ENCODE measurements at regions not wholly inside any gene's neighbourhood (a gene's known extent, or its start where the extent isn't known, plus 50 kb on each side); places are given as distances from the start of the nearest gene placed in this dataset.

DNA sequence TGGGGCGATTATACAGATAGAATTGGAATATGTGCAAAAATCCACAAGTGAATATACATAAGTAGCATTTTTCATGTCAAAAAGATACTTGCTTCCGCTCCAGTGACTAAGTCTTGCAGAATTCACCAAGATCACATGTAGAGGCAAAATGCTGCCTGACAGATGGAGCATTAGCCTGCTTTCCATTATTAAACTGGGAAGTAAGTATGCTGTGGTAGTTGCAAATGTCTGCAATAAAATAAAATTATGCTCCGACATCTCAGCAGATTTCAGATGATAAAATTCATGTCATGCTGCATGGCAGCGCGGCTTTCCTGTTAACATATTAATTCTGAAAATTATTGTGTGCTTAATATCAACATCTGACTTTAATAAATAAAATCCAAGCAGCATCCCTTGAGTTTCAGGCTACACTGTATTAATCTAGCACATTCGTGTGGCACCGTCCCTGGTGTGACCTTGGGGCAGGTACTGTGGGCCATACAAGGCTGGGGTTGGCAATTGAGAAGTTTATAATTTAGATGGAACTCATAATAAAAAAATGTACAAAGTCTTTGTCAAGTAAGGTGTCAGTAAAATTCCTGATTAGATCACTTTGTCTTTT is 366.4 kb upstream of the ZP4 start:
- Histone ChIP-seq H4K20me1 (ENCODE audit: insufficient read depth) (no peaks in the 10 kb centered on the region), H3K9ac (ENCODE audit: low read length) (no peak overlapping the region), H3K36me3 (ENCODE audit: insufficient read depth, low read length) (no peaks in the 10 kb centered on the region), H3F3A (ENCODE audit: insufficient read depth, low read length, poor library complexity, severe bottlenecking) (peaks cover 3% of the 10 kb centered on the region), H3K4me2 (ENCODE audit: low read length) (no peak overlapping the region), H2AFZ (ENCODE audit: low read depth, low read length) (no peak overlapping the region), H3K27me3 (ENCODE audit: insufficient read depth, low read depth, low read length) (no peaks in the 10 kb centered on the region), H3K9me3 (ENCODE audit: low read length) (no peaks in the 10 kb centered on the region), H3K4me3 (ENCODE audit: low read length) (no peak overlapping the region), H3K9me2 (ENCODE audit: insufficient read depth, low read length) (no peaks in the 10 kb centered on the region), H3K79me2 (replicated peaks; ENCODE audit: insufficient read depth, low read length) (no peaks in the 10 kb centered on the region), H3K27ac (ENCODE audit: low read length) (peak overlapping the region; percentile 59)
- no peak for TF ChIP-seq TAF1 (IDR thresholded peaks at IDR 0.05; ENCODE audit: low read depth)
- no peak for TF ChIP-seq RAD21 (conservative IDR thresholded peaks at IDR 0.05)
- TF ChIP-seq SMC3 (conservative IDR thresholded peaks at IDR 0.05; ENCODE audit: poor library complexity) = no peak
- no peak for TF ChIP-seq MXI1 (conservative IDR thresholded peaks at IDR 0.05; ENCODE audit: poor library complexity, severe bottlenecking)
- TF ChIP-seq, protein P1, sequence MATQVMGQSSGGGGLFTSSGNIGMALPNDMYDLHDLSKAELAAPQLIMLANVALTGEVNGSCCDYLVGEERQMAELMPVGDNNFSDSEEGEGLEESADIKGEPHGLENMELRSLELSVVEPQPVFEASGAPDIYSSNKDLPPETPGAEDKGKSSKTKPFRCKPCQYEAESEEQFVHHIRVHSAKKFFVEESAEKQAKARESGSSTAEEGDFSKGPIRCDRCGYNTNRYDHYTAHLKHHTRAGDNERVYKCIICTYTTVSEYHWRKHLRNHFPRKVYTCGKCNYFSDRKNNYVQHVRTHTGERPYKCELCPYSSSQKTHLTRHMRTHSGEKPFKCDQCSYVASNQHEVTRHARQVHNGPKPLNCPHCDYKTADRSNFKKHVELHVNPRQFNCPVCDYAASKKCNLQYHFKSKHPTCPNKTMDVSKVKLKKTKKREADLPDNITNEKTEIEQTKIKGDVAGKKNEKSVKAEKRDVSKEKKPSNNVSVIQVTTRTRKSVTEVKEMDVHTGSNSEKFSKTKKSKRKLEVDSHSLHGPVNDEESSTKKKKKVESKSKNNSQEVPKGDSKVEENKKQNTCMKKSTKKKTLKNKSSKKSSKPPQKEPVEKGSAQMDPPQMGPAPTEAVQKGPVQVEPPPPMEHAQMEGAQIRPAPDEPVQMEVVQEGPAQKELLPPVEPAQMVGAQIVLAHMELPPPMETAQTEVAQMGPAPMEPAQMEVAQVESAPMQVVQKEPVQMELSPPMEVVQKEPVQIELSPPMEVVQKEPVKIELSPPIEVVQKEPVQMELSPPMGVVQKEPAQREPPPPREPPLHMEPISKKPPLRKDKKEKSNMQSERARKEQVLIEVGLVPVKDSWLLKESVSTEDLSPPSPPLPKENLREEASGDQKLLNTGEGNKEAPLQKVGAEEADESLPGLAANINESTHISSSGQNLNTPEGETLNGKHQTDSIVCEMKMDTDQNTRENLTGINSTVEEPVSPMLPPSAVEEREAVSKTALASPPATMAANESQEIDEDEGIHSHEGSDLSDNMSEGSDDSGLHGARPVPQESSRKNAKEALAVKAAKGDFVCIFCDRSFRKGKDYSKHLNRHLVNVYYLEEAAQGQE (IDR thresholded peaks at IDR 0.05; ENCODE audit: borderline replicate concordance) = peak; percentile 35
- TF ChIP-seq POLR2AphosphoS5 (IDR thresholded peaks at IDR 0.05) = peak; percentile 58
- TF ChIP-seq EZH2 (IDR thresholded peaks at IDR 0.05; ENCODE audit: borderline replicate concordance, insufficient read depth, low read length, poor library complexity, severe bottlenecking) = no peak
- TF ChIP-seq, protein P2, sequence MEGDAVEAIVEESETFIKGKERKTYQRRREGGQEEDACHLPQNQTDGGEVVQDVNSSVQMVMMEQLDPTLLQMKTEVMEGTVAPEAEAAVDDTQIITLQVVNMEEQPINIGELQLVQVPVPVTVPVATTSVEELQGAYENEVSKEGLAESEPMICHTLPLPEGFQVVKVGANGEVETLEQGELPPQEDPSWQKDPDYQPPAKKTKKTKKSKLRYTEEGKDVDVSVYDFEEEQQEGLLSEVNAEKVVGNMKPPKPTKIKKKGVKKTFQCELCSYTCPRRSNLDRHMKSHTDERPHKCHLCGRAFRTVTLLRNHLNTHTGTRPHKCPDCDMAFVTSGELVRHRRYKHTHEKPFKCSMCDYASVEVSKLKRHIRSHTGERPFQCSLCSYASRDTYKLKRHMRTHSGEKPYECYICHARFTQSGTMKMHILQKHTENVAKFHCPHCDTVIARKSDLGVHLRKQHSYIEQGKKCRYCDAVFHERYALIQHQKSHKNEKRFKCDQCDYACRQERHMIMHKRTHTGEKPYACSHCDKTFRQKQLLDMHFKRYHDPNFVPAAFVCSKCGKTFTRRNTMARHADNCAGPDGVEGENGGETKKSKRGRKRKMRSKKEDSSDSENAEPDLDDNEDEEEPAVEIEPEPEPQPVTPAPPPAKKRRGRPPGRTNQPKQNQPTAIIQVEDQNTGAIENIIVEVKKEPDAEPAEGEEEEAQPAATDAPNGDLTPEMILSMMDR (IDR thresholded peaks at IDR 0.05; ENCODE audit: poor library complexity, severe bottlenecking) = no peak
- TF ChIP-seq EP300 (conservative IDR thresholded peaks at IDR 0.05; ENCODE audit: poor library complexity, severe bottlenecking) = peak; percentile 66

DNA sequence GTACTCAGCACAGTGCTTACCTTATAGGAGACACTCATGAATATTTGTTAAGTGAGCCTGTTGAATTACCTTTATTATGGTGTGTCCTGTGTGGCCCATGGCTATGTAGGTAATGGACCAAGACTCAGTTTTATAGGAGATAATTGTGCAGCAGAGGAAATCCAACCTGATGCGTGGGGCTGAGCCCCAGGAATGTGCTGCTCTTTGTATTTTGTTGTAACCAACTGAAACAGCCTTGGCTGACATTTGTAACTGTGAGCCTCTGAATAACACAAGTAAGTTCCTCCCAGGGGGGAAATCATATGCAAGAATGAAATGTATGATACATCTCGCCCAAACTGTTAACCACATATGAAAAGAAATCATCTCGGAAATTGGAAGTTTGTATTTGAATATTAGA is 364.2 kb upstream of the ZP4 start:
- Histone ChIP-seq H3K36me3 (ENCODE audit: insufficient read depth, low read length) (no peaks in the 10 kb centered on the region), H3K9me2 (ENCODE audit: insufficient read depth, low read length) (no peaks in the 10 kb centered on the region), H3K4me2 (ENCODE audit: low read length) (peak overlapping the region; percentile 54), H3F3A (ENCODE audit: insufficient read depth, low read length, poor library complexity, severe bottlenecking) (peaks cover 3% of the 10 kb centered on the region), H3K9me3 (ENCODE audit: low read length) (no peaks in the 10 kb centered on the region), H2AFZ (ENCODE audit: low read depth, low read length) (no peak overlapping the region), H3K79me2 (replicated peaks; ENCODE audit: insufficient read depth, low read length) (no peaks in the 10 kb centered on the region), H4K20me1 (ENCODE audit: insufficient read depth) (no peaks in the 10 kb centered on the region), H3K4me3 (ENCODE audit: low read length) (peak overlapping the region; percentile 35), H3K27ac (ENCODE audit: low read length) (peak overlapping the region; percentile 51), H3K27me3 (ENCODE audit: insufficient read depth, low read depth, low read length) (no peaks in the 10 kb centered on the region), H3K9ac (ENCODE audit: low read length) (no peak overlapping the region)
- peak; percentile 23 for TF ChIP-seq EP300 (conservative IDR thresholded peaks at IDR 0.05; ENCODE audit: poor library complexity, severe bottlenecking)
- TF ChIP-seq SMC3 (conservative IDR thresholded peaks at IDR 0.05; ENCODE audit: poor library complexity) = no peak

Data from neural cell (in vitro differentiated cells).